ENCODE measurements at regions not wholly inside any gene's neighbourhood (a gene's known extent, or its start where the extent isn't known, plus 50 kb on each side); places are given as distances from the start of the nearest gene placed in this dataset.
"Not testable (repeated sequence)": the region's sequence is repeated elsewhere in the genome, so short reads cannot be mapped to it uniquely, and the experiment has no call there.

DNA sequence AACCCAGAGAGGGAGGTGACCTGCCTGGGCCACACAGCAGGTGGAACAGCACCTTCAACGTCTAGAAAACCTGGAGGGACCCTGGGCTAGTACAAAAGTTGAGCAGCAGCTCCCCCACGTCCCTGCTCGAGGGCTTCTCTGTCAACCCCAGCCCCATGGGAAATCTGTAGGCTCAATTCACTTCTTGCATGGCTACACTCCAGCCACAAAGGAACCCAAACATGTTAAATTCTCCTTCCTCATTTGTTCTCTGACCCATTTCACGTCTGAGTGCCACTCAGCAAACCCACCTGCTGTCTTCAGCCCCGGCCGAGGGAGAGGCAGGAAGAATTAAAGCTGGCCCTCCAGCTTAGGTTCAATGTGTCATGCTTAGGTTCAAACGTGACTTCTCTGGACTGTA, 418.5 kb downstream of the MIAT start:
- no peaks in the 10 kb centered on the region for H4K20me1 ChIP-seq (ENCODE audit: insufficient read depth, low read length)
- no peak overlapping the region for H2AFZ ChIP-seq (ENCODE audit: low read length)
- H3F3A ChIP-seq (ENCODE audit: insufficient read depth, low read length) = no peaks in the 10 kb centered on the region
- DNase-seq = no peak
- no peak overlapping the region for H3K4me3 ChIP-seq (ENCODE audit: low read length)
- H3K79me2 ChIP-seq (ENCODE audit: low read length) = no peaks in the 10 kb centered on the region
- H3K27me3 ChIP-seq (replicated peaks; ENCODE audit: insufficient read depth, low read length) = peaks cover 47% of the 10 kb centered on the region
- no peak overlapping the region for H3K4me2 ChIP-seq (ENCODE audit: low read depth, low read length)
- no peak overlapping the region for H3K27ac ChIP-seq (ENCODE audit: low read length)
- TF ChIP-seq, protein P1, sequence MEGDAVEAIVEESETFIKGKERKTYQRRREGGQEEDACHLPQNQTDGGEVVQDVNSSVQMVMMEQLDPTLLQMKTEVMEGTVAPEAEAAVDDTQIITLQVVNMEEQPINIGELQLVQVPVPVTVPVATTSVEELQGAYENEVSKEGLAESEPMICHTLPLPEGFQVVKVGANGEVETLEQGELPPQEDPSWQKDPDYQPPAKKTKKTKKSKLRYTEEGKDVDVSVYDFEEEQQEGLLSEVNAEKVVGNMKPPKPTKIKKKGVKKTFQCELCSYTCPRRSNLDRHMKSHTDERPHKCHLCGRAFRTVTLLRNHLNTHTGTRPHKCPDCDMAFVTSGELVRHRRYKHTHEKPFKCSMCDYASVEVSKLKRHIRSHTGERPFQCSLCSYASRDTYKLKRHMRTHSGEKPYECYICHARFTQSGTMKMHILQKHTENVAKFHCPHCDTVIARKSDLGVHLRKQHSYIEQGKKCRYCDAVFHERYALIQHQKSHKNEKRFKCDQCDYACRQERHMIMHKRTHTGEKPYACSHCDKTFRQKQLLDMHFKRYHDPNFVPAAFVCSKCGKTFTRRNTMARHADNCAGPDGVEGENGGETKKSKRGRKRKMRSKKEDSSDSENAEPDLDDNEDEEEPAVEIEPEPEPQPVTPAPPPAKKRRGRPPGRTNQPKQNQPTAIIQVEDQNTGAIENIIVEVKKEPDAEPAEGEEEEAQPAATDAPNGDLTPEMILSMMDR (IDR thresholded peaks at IDR 0.05; ENCODE audit: low read length) = no peak
- H3K9me3 ChIP-seq (replicated peaks; ENCODE audit: insufficient read depth, low read length) = no peaks in the 10 kb centered on the region
- H3K9me2 ChIP-seq (replicated peaks; ENCODE audit: insufficient read depth, low read length) = no peaks in the 10 kb centered on the region
- no peak overlapping the region for H3K9ac ChIP-seq (ENCODE audit: low read length)
- H3K36me3 ChIP-seq (replicated peaks; ENCODE audit: insufficient read depth, low read length) = no peaks in the 10 kb centered on the region
- H3K4me1 ChIP-seq (ENCODE audit: low read length) = no peaks in the 10 kb centered on the region

DNA sequence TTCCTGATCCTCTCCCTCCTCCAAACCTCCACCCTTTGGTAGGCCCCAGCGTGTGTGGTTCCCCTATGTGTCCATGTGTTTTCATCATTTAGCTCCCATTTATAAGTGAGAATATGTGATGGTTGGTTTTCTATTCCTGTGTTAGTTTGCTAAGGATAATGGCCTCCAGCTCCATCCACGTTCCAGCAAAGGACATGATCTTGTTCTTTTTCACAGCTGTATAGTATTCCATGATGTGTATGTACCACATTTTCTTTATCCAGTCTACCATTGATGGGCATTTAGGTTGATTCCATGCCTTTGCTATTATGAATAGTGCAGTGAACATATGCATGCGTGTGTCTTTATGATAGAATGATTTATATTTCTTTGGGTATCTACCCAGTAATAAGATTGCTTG, 420.7 kb downstream of the MIAT start:
- not testable (repeated sequence) for H3F3A ChIP-seq (ENCODE audit: insufficient read depth, low read length); H3K27ac ChIP-seq (ENCODE audit: low read length); H4K20me1 ChIP-seq (ENCODE audit: insufficient read depth, low read length); H3K79me2 ChIP-seq (ENCODE audit: low read length); H3K36me3 ChIP-seq (replicated peaks; ENCODE audit: insufficient read depth, low read length); H3K9me2 ChIP-seq (replicated peaks; ENCODE audit: insufficient read depth, low read length); H3K9me3 ChIP-seq (replicated peaks; ENCODE audit: insufficient read depth, low read length); H2AFZ ChIP-seq (ENCODE audit: low read length); H3K4me3 ChIP-seq (ENCODE audit: low read length); H3K4me2 ChIP-seq (ENCODE audit: low read depth, low read length); H3K9ac ChIP-seq (ENCODE audit: low read length); H3K4me1 ChIP-seq (ENCODE audit: low read length); DNase-seq
- peaks cover 48% of the 10 kb centered on the region for H3K27me3 ChIP-seq (replicated peaks; ENCODE audit: insufficient read depth, low read length)

DNA sequence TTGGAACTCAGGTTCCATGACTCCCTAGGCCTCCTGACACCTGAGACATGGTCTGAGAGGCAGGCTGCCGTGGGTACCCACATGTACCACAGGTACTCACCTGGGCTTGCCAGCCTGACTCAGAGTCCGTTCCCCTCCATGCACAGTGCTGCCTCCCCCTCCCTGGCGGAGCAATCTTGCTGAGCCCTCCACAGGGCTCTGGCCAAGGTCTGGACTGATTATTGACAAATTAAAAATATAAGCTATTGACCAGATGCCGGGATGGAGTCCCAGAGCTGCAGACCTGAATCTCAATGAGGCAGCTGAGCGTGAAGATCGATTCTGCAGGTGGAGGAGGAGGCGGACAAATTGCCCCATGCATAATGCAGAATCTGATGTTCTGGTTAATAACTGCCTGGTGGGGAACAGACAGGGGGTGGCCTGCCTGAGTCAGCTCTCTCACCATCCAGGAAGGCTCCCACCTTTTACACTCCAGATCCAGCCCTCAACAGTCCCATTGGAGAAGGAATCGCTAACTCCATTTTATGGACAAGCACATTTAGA, 422.7 kb downstream of the MIAT start:
- TF ChIP-seq, protein P1 (IDR thresholded peaks at IDR 0.05; ENCODE audit: low read length) = no peak
- TF ChIP-seq EZH2 (optimal IDR thresholded peaks at IDR 0.05; ENCODE audit: low read depth, low read length) = no peak
- no peak for TF ChIP-seq EZH2phosphoT487 (IDR thresholded peaks at IDR 0.05; ENCODE audit: low read length)
- DNase-seq = no peak

DNA sequence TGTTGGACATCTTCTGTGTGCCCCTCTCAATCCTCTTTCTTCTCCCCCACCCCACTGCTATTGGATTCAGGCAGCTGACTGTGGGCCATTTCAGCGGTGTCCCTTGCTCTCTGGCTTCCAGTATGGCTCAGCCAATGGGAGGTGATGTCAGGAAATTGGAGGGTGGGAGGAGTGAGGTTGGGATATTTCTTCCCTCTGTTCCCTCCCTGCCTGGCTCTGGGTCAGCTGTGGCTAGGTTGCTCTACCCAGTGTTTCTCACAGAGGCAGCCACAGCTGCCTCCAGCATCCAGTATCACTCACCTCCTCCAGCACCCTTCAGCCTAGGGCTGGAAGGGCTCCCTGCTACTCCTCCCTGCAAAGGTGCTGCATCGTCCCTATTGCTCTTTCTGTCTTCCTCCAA, 423.5 kb downstream of the MIAT start:
- Histone ChIP-seq H3K9me3 (replicated peaks; ENCODE audit: insufficient read depth, low read length) (no peaks in the 10 kb centered on the region), H3F3A (ENCODE audit: insufficient read depth, low read length) (no peaks in the 10 kb centered on the region), H3K4me2 (ENCODE audit: low read depth, low read length) (no peak overlapping the region), H2AFZ (ENCODE audit: low read length) (no peak overlapping the region), H3K9ac (ENCODE audit: low read length) (no peak overlapping the region), H3K79me2 (ENCODE audit: low read length) (no peaks in the 10 kb centered on the region), H3K27me3 (replicated peaks; ENCODE audit: insufficient read depth, low read length) (peaks cover 56% of the 10 kb centered on the region), H3K36me3 (replicated peaks; ENCODE audit: insufficient read depth, low read length) (no peaks in the 10 kb centered on the region), H3K4me3 (ENCODE audit: low read length) (no peak overlapping the region), H3K9me2 (replicated peaks; ENCODE audit: insufficient read depth, low read length) (no peaks in the 10 kb centered on the region), H4K20me1 (ENCODE audit: insufficient read depth, low read length) (no peaks in the 10 kb centered on the region), H3K4me1 (ENCODE audit: low read length) (no peaks in the 10 kb centered on the region), H3K27ac (ENCODE audit: low read length) (no peak overlapping the region)
- TF ChIP-seq, protein P1 (IDR thresholded peaks at IDR 0.05; ENCODE audit: low read length) = no peak
- no peak for TF ChIP-seq EZH2phosphoT487 (IDR thresholded peaks at IDR 0.05; ENCODE audit: low read length)
- TF ChIP-seq EZH2 (optimal IDR thresholded peaks at IDR 0.05; ENCODE audit: low read depth, low read length) = no peak
- DNase-seq = no peak

More for the DNA sequence above, 422.7 kb downstream of the MIAT start:
- no peaks in the 10 kb centered on the region for H3K4me1 ChIP-seq (ENCODE audit: low read length)
- H3K4me2 ChIP-seq (ENCODE audit: low read depth, low read length) = no peak overlapping the region
- no peaks in the 10 kb centered on the region for H3K9me2 ChIP-seq (replicated peaks; ENCODE audit: insufficient read depth, low read length)
- no peak overlapping the region for H3K9ac ChIP-seq (ENCODE audit: low read length)
- H3K36me3 ChIP-seq (replicated peaks; ENCODE audit: insufficient read depth, low read length) = no peaks in the 10 kb centered on the region
- peaks cover 50% of the 10 kb centered on the region for H3K27me3 ChIP-seq (replicated peaks; ENCODE audit: insufficient read depth, low read length)
- no peak overlapping the region for H2AFZ ChIP-seq (ENCODE audit: low read length)
- no peaks in the 10 kb centered on the region for H4K20me1 ChIP-seq (ENCODE audit: insufficient read depth, low read length)
- H3K27ac ChIP-seq (ENCODE audit: low read length) = no peak overlapping the region
- no peak overlapping the region for H3K4me3 ChIP-seq (ENCODE audit: low read length)
- no peaks in the 10 kb centered on the region for H3K79me2 ChIP-seq (ENCODE audit: low read length)
- H3F3A ChIP-seq (ENCODE audit: insufficient read depth, low read length) = no peaks in the 10 kb centered on the region
- H3K9me3 ChIP-seq (replicated peaks; ENCODE audit: insufficient read depth, low read length) = no peaks in the 10 kb centered on the region

All from MM.1S (cell line).